ENCODE measurements at regions not wholly inside any gene's neighbourhood (a gene's known extent, or its start where the extent isn't known, plus 50 kb on each side); places are given as distances from the start of the nearest gene placed in this dataset.

DNA sequence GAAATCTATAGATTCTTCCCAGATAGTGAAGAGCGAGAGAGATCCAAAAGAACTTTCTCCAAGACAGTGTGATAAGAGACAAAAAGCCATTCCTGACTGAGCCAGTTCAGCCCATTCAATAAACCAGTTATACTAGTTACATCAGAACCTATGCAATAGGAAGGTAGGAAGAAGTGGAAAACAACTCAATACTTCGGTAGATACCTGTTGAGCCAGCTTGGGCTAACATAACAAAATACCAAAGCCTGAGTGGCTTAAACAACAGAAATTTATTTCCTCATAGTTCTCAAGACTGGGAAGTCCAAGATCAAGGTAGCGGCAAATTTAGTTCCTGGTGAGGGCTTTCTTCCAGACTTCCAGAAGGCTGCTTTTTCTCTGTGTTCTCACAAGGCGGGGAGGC lies 214.5 kb upstream of the GRAMD2B start:
- no peak for TF ChIP-seq EP300 (IDR thresholded peaks at IDR 0.05)
- TF ChIP-seq BHLHE40 (IDR thresholded peaks at IDR 0.05; ENCODE audit: low read depth, low read length): no peak
- TF ChIP-seq, protein P1, sequence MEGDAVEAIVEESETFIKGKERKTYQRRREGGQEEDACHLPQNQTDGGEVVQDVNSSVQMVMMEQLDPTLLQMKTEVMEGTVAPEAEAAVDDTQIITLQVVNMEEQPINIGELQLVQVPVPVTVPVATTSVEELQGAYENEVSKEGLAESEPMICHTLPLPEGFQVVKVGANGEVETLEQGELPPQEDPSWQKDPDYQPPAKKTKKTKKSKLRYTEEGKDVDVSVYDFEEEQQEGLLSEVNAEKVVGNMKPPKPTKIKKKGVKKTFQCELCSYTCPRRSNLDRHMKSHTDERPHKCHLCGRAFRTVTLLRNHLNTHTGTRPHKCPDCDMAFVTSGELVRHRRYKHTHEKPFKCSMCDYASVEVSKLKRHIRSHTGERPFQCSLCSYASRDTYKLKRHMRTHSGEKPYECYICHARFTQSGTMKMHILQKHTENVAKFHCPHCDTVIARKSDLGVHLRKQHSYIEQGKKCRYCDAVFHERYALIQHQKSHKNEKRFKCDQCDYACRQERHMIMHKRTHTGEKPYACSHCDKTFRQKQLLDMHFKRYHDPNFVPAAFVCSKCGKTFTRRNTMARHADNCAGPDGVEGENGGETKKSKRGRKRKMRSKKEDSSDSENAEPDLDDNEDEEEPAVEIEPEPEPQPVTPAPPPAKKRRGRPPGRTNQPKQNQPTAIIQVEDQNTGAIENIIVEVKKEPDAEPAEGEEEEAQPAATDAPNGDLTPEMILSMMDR (IDR thresholded peaks at IDR 0.05): no peak
- no peak for TF ChIP-seq HOXB13 (CRISPR knock-in tag; IDR thresholded peaks at IDR 0.05; ENCODE audit: low read depth)
- TF ChIP-seq, protein P2, sequence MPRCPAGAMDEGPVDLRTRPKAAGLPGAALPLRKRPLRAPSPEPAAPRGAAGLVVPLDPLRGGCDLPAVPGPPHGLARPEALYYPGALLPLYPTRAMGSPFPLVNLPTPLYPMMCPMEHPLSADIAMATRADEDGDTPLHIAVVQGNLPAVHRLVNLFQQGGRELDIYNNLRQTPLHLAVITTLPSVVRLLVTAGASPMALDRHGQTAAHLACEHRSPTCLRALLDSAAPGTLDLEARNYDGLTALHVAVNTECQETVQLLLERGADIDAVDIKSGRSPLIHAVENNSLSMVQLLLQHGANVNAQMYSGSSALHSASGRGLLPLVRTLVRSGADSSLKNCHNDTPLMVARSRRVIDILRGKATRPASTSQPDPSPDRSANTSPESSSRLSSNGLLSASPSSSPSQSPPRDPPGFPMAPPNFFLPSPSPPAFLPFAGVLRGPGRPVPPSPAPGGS (IDR thresholded peaks at IDR 0.05): no peak
- TF ChIP-seq, protein P3, sequence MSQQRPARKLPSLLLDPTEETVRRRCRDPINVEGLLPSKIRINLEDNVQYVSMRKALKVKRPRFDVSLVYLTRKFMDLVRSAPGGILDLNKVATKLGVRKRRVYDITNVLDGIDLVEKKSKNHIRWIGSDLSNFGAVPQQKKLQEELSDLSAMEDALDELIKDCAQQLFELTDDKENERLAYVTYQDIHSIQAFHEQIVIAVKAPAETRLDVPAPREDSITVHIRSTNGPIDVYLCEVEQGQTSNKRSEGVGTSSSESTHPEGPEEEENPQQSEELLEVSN (IDR thresholded peaks at IDR 0.05; ENCODE audit: borderline replicate concordance, low read depth): no peak
- TF ChIP-seq POLR2A (IDR thresholded peaks at IDR 0.05; ENCODE audit: low read length): no peak
